Activated B cell treated with CpG ODN at 0.5 μM for 24 hours (primary cell): ENCODE measurements at regions not wholly inside any gene's neighbourhood (a gene's known extent, or its start where the extent isn't known, plus 50 kb on each side); places are given as distances from the start of the nearest gene placed in this dataset.

Experiments used
- ATAC-seq: fragments of 200-7000 bp; cut with Tn5 transposase; one replicate; pipeline ENCODE4 v1.10.0; 2021; ENCODE audit warnings: low read depth, mild to moderate bottlenecking, moderate library complexity
- CTCF ChIA-PET: fragments of 350-600 bp; sonication (Branson Sonifier 250); formaldehyde crosslinking; loops from one replicate; lab custom pipeline; 2021; ENCODE audit warnings: antibody characterized with exemption; lab: Charles Lee
- POLR2A ChIA-PET: fragments of 350-600 bp; sonication (Branson Sonifier 250); formaldehyde crosslinking; loops from one replicate; lab custom pipeline; 2021; ENCODE audit warnings: antibody characterized with exemption; lab: Charles Lee
- DNase-seq: peaks from one replicate; pipeline ENCODE4 v3.0.0; 2022
- H3K27ac Mint-ChIP-seq: one replicate; pipeline ENCODE4 v1.8.0; 2020; ENCODE audit warnings: mixed read lengths
- H3K27me3 Mint-ChIP-seq: one replicate; pipeline ENCODE4 v1.8.0; 2021; ENCODE audit warnings: mixed read lengths
- H3K36me3 Mint-ChIP-seq: one replicate; pipeline ENCODE4 v1.8.0; 2021; ENCODE audit warnings: low read depth, mixed read lengths
- H3K4me1 Mint-ChIP-seq: one replicate; pipeline ENCODE4 v1.8.0; 2021; ENCODE audit warnings: mixed read lengths
- H3K4me3 Mint-ChIP-seq: one replicate; pipeline ENCODE4 v1.8.0; 2020; ENCODE audit warnings: mild to moderate bottlenecking, mixed read lengths
- H3K9me3 Mint-ChIP-seq: one replicate; pipeline ENCODE4 v1.8.0; 2020; ENCODE audit warnings: mixed read lengths
- CTCF ChIP-seq: fragments of 200-600 bp; IDR thresholded peaks from one replicate; pipeline ENCODE4 v1.8.0; 2022; ENCODE audit warnings: antibody characterized with exemption, mild to moderate bottlenecking
- intact Hi-C: fragments of 100-400 bp; cut with micrococcal nuclease; formaldehyde crosslinking; loops from one replicate; pipeline ENCODE4 v1.15.1; 2024

GRCh38 chrX:14420841-14421240 is 108.5 kb upstream of the GLRA2 start:
- Mint-ChIP-seq H3K27me3 (no peaks in the 10 kb centered on the region), H3K27ac (no peak overlapping the region), H3K4me3 (no peak overlapping the region), H3K4me1 (no peaks in the 10 kb centered on the region), H3K36me3 (no peaks in the 10 kb centered on the region), H3K9me3 (no peaks in the 10 kb centered on the region)
- intact Hi-C loops: no loop called here
- DNase-seq: no peak
- POLR2A ChIA-PET: no interaction called here
- CTCF ChIA-PET: no interaction called here
- TF ChIP-seq CTCF: no peak
- no peak for ATAC-seq

DNA sequence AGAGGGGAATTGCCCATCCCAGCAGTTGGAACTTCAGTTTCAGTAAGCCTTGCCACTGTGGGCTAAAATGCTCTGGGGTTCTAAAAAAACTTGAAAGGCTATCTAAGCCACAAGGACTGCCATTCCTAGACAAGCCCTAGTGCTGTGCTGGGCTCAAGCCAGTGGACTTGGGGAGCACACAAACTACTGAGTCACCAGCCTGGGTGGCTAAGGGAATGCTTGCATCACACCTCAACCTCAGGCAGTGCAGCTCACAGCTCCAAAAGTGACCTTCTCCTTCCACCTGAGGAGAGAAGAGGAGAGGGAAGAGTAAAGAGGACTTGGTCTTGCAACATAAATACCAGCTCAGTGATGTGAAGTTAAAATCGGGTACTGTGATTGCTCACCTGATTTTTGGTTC is 116.7 kb upstream of the GLRA2 start:
- no peak for TF ChIP-seq CTCF
- H3K9me3 Mint-ChIP-seq: no peaks in the 10 kb centered on the region
- DNase-seq (no peak), ATAC-seq (no peak)
- intact Hi-C loops: no loop called here
- ChIA-PET POLR2A (no interaction called here), CTCF (no interaction called here)
- H3K4me1 Mint-ChIP-seq: no peaks in the 10 kb centered on the region
- no peaks in the 10 kb centered on the region for H3K27me3 Mint-ChIP-seq
- H3K27ac Mint-ChIP-seq: no peak overlapping the region
- H3K4me3 Mint-ChIP-seq: no peak overlapping the region
- no peaks in the 10 kb centered on the region for H3K36me3 Mint-ChIP-seq

- no peaks in the 10 kb centered on the region for H3K27me3 Mint-ChIP-seq
- POLR2A ChIA-PET: no interaction called here
- intact Hi-C loops: no loop called here
- no peak overlapping the region for H3K4me3 Mint-ChIP-seq
- ATAC-seq (no peak), DNase-seq (no peak)
- H3K9me3 Mint-ChIP-seq: no peaks in the 10 kb centered on the region
- no peaks in the 10 kb centered on the region for H3K36me3 Mint-ChIP-seq
- no peak for TF ChIP-seq CTCF
- CTCF ChIA-PET: no interaction called here
- H3K27ac Mint-ChIP-seq: no peak overlapping the region
- H3K4me1 Mint-ChIP-seq: no peaks in the 10 kb centered on the region
These were observed 118.0 kb upstream of the GLRA2 start for GRCh38 chrX:14411326-14411725.

GRCh38 chrX:14409341-14409740 is 120.0 kb upstream of the GLRA2 start:
- Mint-ChIP-seq H3K27me3 (no peaks in the 10 kb centered on the region), H3K27ac (no peak overlapping the region), H3K36me3 (no peaks in the 10 kb centered on the region), H3K4me1 (no peaks in the 10 kb centered on the region), H3K4me3 (no peak overlapping the region), H3K9me3 (no peaks in the 10 kb centered on the region)
- TF ChIP-seq CTCF: no peak
- no peak for ATAC-seq
- intact Hi-C loops: no loop called here
- no peak for DNase-seq
- POLR2A ChIA-PET: no interaction called here
- CTCF ChIA-PET: no interaction called here

GRCh38 chrX:14406225-14406624 is 123.1 kb upstream of the GLRA2 start:
- Mint-ChIP-seq H3K36me3 (no peaks in the 10 kb centered on the region), H3K4me3 (no peak overlapping the region), H3K4me1 (no peaks in the 10 kb centered on the region), H3K27ac (no peak overlapping the region), H3K27me3 (no peaks in the 10 kb centered on the region), H3K9me3 (no peaks in the 10 kb centered on the region)
- no peak for DNase-seq
- intact Hi-C loops: no loop called here
- ChIA-PET POLR2A (no interaction called here), CTCF (no interaction called here)
- no peak for ATAC-seq
- TF ChIP-seq CTCF: no peak
